ENCODE measurements at regions not wholly inside any gene's neighbourhood (a gene's known extent, or its start where the extent isn't known, plus 50 kb on each side); places are given as distances from the start of the nearest gene placed in this dataset.

GRCh38 chr1:95948023-95948422 lies 714.0 kb downstream of the RWDD3 start:
- ATAC-seq (no peak), DNase-seq (no peak)
- Histone ChIP-seq H3K4me1 (no peaks in the 10 kb centered on the region), H3K9me3 (no peaks in the 10 kb centered on the region), H3K27me3 (no peaks in the 10 kb centered on the region), H3K27ac (no peak overlapping the region), H3K4me3 (no peak overlapping the region), H3K36me3 (replicated peaks in 1 of 2; ENCODE audit: insufficient read depth in 1 of 2, low read depth in 2 of 2) (no peaks in the 10 kb centered on the region)
- no peak for TF ChIP-seq POLR2A (IDR thresholded peaks at IDR 0.05)
- TF ChIP-seq, protein P1, sequence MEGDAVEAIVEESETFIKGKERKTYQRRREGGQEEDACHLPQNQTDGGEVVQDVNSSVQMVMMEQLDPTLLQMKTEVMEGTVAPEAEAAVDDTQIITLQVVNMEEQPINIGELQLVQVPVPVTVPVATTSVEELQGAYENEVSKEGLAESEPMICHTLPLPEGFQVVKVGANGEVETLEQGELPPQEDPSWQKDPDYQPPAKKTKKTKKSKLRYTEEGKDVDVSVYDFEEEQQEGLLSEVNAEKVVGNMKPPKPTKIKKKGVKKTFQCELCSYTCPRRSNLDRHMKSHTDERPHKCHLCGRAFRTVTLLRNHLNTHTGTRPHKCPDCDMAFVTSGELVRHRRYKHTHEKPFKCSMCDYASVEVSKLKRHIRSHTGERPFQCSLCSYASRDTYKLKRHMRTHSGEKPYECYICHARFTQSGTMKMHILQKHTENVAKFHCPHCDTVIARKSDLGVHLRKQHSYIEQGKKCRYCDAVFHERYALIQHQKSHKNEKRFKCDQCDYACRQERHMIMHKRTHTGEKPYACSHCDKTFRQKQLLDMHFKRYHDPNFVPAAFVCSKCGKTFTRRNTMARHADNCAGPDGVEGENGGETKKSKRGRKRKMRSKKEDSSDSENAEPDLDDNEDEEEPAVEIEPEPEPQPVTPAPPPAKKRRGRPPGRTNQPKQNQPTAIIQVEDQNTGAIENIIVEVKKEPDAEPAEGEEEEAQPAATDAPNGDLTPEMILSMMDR (IDR thresholded peaks at IDR 0.05): no peak
- intact Hi-C loops (cut with DNase I): no loop called here

- no peaks in the 10 kb centered on the region for H3K9me3 ChIP-seq
- H3K4me3 ChIP-seq: no peak overlapping the region
- H3K27me3 ChIP-seq: no peaks in the 10 kb centered on the region
- H3K27ac ChIP-seq: no peak overlapping the region
- no peak for ATAC-seq
- no peaks in the 10 kb centered on the region for H3K4me1 ChIP-seq
- no peaks in the 10 kb centered on the region for H3K36me3 ChIP-seq (replicated peaks in 1 of 2; ENCODE audit: insufficient read depth in 1 of 2, low read depth in 2 of 2)
- TF ChIP-seq, protein P1 (IDR thresholded peaks at IDR 0.05): no peak
- no peak for TF ChIP-seq POLR2A (IDR thresholded peaks at IDR 0.05)
- no peak for DNase-seq
- 48 to 68% methylated on average over 12 of the region's 12 CpGs for WGBS, 2 donors
- intact Hi-C loops (cut with DNase I): no loop called here
Measured at GRCh38 chr1:95951371-95952102, 717.5 kb downstream of the RWDD3 start.

GRCh38 chr1:95953015-95953414 lies 719.0 kb downstream of the RWDD3 start:
- Histone ChIP-seq H3K4me1 (no peaks in the 10 kb centered on the region), H3K27ac (no peak overlapping the region), H3K4me3 (no peak overlapping the region), H3K27me3 (no peaks in the 10 kb centered on the region), H3K36me3 (replicated peaks in 1 of 2; ENCODE audit: insufficient read depth in 1 of 2, low read depth in 2 of 2) (no peaks in the 10 kb centered on the region), H3K9me3 (no peaks in the 10 kb centered on the region)
- peak; percentile 56 for ATAC-seq
- TF ChIP-seq, protein P1 (IDR thresholded peaks at IDR 0.05): peak in 4 of 7 experiments; percentile 16 to 33 (median 24)
- TF ChIP-seq POLR2A (IDR thresholded peaks at IDR 0.05): no peak
- DNase-seq: peak in 3 of 4 donors; percentile 12 to 25 (median 12)
- WGBS, 2 donors: 3 to 5% methylated on average over 4 of the region's 4 CpGs
- intact Hi-C loops (cut with DNase I): no loop called here

DNA sequence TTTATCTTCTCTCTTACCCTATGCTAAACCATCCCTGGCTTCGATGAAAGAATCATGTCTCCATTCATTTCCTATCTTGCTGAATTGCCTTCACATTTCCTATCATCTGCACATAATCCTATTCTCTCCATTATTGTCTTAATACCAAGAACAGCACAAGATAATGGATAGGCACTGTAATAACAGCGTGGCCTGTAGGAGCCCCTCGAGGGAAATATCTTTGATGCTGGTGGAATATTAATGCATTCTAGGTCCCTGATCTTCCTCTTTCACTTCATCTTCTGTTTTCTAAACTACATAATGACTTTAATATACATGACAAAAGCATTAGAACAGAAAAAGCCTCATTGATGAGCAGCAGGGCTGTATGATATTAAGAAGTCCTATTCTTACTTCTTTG lies 720.6 kb downstream of the RWDD3 start:
- no peak for ATAC-seq
- TF ChIP-seq, protein P1 (IDR thresholded peaks at IDR 0.05): no peak
- TF ChIP-seq POLR2A (IDR thresholded peaks at IDR 0.05): no peak
- no peaks in the 10 kb centered on the region for H3K4me1 ChIP-seq
- no peak overlapping the region for H3K4me3 ChIP-seq
- 71 to 80% methylated on average over 3 of the region's 3 CpGs for WGBS, 2 donors
- intact Hi-C loops (cut with DNase I): no loop called here
- H3K9me3 ChIP-seq: no peaks in the 10 kb centered on the region
- H3K27ac ChIP-seq: no peak overlapping the region
- H3K36me3 ChIP-seq (replicated peaks in 1 of 2; ENCODE audit: insufficient read depth in 1 of 2, low read depth in 2 of 2): no peaks in the 10 kb centered on the region
- H3K27me3 ChIP-seq: no peaks in the 10 kb centered on the region
- no peak for DNase-seq

GRCh38 chr1:95956215-95956614 lies 722.2 kb downstream of the RWDD3 start:
- TF ChIP-seq, protein P1 (IDR thresholded peaks at IDR 0.05): no peak
- TF ChIP-seq POLR2A (IDR thresholded peaks at IDR 0.05): no peak
- H3K4me1 ChIP-seq: no peaks in the 10 kb centered on the region

More at GRCh38 chr1:95956215-95956614, 722.2 kb downstream of the RWDD3 start:
- intact Hi-C loops (cut with DNase I): no loop called here
- no peaks in the 10 kb centered on the region for H3K36me3 ChIP-seq (replicated peaks in 1 of 2; ENCODE audit: insufficient read depth in 1 of 2, low read depth in 2 of 2)
- no peaks in the 10 kb centered on the region for H3K27me3 ChIP-seq
- DNase-seq (no peak), ATAC-seq (no peak)
- H3K9me3 ChIP-seq: no peaks in the 10 kb centered on the region
- no peak overlapping the region for H3K27ac ChIP-seq
- no peak overlapping the region for H3K4me3 ChIP-seq
